Cardiac fibroblast (primary cell): ENCODE measurements at regions not wholly inside any gene's neighbourhood (a gene's known extent, or its start where the extent isn't known, plus 50 kb on each side); places are given as distances from the start of the nearest gene placed in this dataset.
"Not testable (repeated sequence)": the region's sequence is repeated elsewhere in the genome, so short reads cannot be mapped to it uniquely, and the experiment has no call there.

Experiments
- DNase-seq, 2 donors: peaks; one replicate each; pipeline versions ENCODE4 v3.0.0 to v3.0.0-alpha.2; 2010; ENCODE audit warnings: low read depth in 2 of 2
- H3K4me3 ChIP-seq, 2 donors: replicated peaks in 1 of 2; 1 replicate in 1 of 2; 2 replicates in 1 of 2; pipeline ENCODE4 v1.5.1; 2011; ENCODE audit warnings: low read depth in 2 of 2, low read length in 2 of 2, mild to moderate bottlenecking in 2 of 2, moderate library complexity in 1 of 2
- TF ChIP-seq, protein P1 (sequence below): IDR thresholded peaks from one replicate; pipeline ENCODE4 v1.5.1; 2011; ENCODE audit warnings: low read depth, mild to moderate bottlenecking, low read length, inconsistent platforms

GRCh38 chr13:82196087-82196486, 1686.2 kb downstream of the SLITRK1 start:
- TF ChIP-seq, protein P1, sequence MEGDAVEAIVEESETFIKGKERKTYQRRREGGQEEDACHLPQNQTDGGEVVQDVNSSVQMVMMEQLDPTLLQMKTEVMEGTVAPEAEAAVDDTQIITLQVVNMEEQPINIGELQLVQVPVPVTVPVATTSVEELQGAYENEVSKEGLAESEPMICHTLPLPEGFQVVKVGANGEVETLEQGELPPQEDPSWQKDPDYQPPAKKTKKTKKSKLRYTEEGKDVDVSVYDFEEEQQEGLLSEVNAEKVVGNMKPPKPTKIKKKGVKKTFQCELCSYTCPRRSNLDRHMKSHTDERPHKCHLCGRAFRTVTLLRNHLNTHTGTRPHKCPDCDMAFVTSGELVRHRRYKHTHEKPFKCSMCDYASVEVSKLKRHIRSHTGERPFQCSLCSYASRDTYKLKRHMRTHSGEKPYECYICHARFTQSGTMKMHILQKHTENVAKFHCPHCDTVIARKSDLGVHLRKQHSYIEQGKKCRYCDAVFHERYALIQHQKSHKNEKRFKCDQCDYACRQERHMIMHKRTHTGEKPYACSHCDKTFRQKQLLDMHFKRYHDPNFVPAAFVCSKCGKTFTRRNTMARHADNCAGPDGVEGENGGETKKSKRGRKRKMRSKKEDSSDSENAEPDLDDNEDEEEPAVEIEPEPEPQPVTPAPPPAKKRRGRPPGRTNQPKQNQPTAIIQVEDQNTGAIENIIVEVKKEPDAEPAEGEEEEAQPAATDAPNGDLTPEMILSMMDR: no peak
- no peak overlapping the region for H3K4me3 ChIP-seq
- DNase-seq: no peak

- no peak overlapping the region for H3K4me3 ChIP-seq
- TF ChIP-seq, protein P1: no peak
- no peak for DNase-seq
Measured at GRCh38 chr13:82187227-82187626, 1695.0 kb downstream of the SLITRK1 start.

DNA sequence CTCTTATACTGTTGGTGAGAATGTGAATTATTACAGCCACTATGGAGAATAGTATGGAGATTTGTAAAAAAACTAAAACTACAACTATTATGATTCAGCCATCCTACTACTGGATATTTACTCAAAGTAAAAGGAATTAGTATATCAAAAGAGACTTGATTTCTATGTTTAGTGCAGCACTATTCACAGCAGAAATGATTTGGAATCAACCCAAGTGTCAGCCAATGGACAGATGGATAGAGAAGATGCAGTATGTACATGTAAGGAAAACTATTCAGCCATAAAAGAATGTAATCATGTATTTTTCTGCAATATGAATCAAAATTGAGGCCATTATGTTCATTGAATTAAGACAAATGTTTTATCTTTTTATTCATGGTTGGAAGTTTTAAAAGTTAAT, 1705.5 kb downstream of the SLITRK1 start:
- TF ChIP-seq, protein P1: no peak
- H3K4me3 ChIP-seq: no peak overlapping the region
- no peak for DNase-seq

DNA sequence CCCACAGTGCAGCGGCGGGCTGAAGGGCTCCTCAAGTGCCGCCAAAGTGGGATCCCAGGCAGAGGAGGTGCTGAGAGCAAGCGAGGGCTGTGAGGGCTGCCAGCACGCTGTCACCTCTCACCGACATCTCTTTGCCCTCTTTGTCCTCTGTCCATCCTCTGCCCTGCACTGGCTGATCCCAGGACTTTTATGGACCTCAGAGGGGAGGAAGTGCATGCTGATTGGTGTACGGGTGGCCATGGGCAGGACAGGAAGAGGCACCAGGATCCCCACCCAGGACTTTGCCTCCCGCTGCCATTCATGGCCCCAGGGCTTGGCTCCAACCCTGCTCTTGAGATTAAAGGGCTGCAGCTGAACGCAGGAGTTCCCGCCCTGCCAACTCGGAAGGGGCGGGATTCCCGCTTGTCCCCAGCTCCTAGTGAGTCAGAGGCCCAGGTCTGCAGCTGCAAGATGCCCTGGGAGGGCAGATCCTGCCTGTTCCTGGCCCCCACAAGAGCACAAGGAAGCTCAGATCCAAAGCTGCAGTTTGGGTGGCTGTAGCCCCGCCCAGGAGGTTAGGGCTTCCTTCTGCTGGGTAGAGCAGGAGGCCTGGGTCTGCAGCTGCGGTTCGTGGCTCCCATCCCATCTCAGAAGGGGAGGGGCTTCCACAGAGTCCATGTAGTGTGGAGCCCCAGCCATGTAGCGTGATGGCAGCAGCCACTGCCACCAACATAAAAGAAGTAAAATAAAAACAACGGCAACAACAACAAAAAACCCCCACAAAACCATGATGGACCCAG, 1716.7 kb downstream of the SLITRK1 start:
- no peak overlapping the region for H3K4me3 ChIP-seq
- DNase-seq: no peak
- TF ChIP-seq, protein P1: no peak

- not testable (repeated sequence) for DNase-seq, H3K4me3 ChIP-seq
Measured at GRCh38 chr13:82164780-82165395, 1717.4 kb downstream of the SLITRK1 start.

DNA sequence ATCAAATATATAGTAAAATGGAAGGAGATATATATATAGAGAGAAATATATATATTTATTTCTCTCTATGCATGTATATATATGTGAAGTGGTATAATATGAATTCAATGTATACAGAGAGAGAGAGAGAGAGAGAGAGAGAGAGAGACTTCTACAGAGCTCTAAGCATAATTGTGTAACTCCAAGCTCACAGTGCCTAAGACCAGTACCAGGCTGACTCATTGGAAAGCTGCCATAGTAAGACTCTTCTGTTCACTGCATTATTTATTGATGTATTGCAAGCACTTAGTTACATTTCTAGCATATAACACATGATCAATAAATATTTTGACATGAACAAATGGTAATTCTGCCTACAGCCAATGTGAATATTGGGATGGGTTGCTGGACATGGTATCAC, 1734.7 kb downstream of the SLITRK1 start:
- TF ChIP-seq, protein P1: no peak
- no peak for DNase-seq
- H3K4me3 ChIP-seq: no peak overlapping the region

- TF ChIP-seq, protein P1: no peak
- no peak overlapping the region for H3K4me3 ChIP-seq
- no peak for DNase-seq
Measured at GRCh38 chr13:82136880-82137279, 1745.4 kb downstream of the SLITRK1 start.
